Thyroid gland (tissue), 4 donors: ENCODE measurements at regions not wholly inside any gene's neighbourhood (a gene's known extent, or its start where the extent isn't known, plus 50 kb on each side); places are given as distances from the start of the nearest gene placed in this dataset.

Experiments used
- CTCF ChIP-seq, 6 experiments: fragments of 200-600 bp in 3 of 6; fragments of 450-650 bp in 3 of 6; sonication (generic) in 3 of 6; IDR thresholded peaks; one replicate each; pipeline ENCODE4 v1.5.1; 2016 to 2019; ENCODE audit warnings: antibody characterized with exemption in 6 of 6, mild to moderate bottlenecking in 2 of 6, inconsistent platforms in 1 of 6, moderate library complexity in 1 of 6
- POLR2A ChIP-seq, 2 donors: fragments of 450-650 bp; IDR thresholded peaks; one replicate each; pipeline ENCODE4 v1.6.1; 2017; ENCODE audit warnings: antibody characterized with exemption in 2 of 2, mild to moderate bottlenecking in 2 of 2, moderate library complexity in 1 of 2

DNA sequence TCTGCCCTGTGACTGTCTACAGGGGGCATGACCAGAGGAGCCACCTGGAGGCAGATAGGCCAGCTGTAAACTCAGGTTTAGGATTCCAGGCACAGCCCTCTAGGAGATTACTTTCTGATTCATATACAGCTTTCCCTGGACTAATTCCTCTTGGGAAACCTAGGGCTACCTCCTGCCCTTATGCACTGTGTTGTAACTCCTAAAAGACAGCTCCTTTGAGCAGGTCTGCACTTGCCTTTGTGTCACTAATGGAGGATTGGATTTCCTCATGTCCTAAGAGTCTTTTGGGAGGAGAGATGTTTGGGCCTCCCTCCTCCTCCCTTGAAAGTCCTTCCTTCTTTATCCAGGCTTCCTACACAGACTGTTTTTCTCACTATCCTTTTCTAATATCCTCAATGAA is 202.0 kb downstream of the PCDH19 start:
- TF ChIP-seq CTCF (IDR thresholded peaks at IDR 0.05) (no peak), POLR2A (IDR thresholded peaks at IDR 0.05) (no peak)
